ENCODE measurements at regions not wholly inside any gene's neighbourhood (a gene's known extent, or its start where the extent isn't known, plus 50 kb on each side); places are given as distances from the start of the nearest gene placed in this dataset.

GRCh38 chr16:85971902-85972638 is 73.1 kb downstream of the IRF8 start:
- no peak for DNase-seq (ENCODE audit: low read depth)

DNA sequence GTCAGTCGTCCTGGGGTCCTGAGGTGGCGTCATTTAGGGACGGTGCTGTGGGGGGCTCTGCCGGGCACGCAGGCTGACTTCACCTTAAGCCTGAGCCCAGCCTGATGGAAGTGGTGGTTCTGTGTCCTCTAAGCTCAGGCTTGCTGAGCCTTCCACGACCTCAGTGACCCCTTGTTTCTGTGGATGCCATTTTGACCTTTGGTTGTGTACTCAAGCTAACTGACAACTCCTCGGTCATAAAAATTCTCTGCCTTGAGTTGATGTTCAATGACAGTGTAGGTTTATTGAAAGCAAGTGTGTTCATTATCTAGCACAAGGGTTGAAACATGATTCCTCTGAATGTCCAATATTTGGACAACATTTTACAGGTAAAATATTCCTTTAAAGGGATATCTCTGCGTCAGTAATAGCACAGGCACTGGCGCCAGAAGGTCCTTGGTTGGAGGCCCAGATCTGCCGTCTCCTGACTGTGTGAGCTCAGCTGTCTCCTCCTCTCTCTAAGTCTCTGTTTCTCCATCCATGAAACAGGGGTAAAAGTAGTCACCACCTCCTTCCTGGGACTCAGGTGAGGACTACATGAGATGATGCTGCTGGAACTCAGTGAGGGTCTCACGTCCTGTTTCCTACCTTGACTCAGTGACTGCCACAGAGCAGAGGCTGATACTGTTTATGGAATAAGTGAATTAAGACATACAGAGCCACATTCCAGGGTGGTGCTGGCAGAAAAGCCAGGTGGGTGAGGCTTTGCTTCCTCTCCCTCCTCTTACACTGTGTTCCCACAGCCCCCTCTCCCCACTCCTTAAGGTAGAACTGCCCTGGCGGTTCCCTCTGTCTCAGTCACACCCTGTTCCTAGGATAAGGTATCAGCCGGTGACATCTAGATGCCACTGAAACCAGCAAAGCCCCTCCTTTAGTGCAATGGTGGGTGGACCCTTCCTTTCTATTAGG is 75.7 kb downstream of the IRF8 start:
- no peak for DNase-seq (ENCODE audit: low read depth)

DNA sequence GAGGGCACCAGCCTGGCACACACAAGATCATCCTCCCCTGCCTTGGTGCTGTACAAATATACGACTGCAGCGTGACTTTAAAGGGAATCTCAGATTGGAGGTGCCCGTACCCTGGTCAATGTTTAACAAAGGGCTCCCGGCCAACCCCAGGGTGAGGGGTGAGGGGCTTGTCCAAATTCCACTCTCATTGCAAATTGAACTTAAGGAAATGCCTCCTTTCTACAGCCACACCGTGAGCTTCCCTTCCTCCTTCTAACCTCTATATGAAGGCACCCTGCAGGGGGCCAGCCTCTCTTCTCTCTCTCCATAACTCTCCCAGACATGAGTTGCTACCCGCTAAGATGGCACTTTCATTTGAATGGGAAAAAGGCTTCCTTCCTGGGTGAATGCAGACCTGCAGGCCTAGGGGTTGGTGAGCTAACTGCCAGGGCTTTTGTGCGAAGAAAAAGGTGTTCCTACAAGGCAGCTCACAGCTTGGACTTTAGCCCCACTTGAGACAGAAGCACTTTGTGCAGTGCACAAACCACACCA is 76.6 kb downstream of the IRF8 start:
- DNase-seq (ENCODE audit: low read depth): no peak

DNA sequence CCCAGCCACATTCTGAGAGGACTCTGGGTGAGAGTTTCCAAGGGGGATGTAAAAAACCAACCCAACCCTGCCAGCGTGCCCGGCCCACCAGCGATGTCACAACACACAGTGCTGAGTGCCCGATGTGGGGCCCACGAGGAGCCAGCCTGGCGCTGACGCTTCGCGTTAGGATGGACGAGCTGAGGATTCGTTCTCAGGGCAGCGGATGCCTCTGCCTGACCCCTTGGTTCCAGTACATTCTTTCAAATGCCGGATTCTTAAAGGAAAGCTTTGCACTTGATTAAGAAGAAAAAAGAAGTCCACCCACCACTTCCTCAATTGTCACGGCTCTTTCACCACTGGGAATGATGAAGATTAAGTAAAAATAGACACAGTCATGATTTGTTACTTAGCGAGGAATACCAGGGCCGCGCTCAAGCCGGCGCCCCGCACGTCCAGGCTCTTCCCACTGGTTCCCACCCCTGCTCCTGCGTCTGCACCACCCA is 79.4 kb downstream of the IRF8 start:
- DNase-seq (ENCODE audit: low read depth): no peak

GRCh38 chr16:85978976-85979375 is 80.0 kb downstream of the IRF8 start:
- no peak for DNase-seq (ENCODE audit: low read depth)

DNA sequence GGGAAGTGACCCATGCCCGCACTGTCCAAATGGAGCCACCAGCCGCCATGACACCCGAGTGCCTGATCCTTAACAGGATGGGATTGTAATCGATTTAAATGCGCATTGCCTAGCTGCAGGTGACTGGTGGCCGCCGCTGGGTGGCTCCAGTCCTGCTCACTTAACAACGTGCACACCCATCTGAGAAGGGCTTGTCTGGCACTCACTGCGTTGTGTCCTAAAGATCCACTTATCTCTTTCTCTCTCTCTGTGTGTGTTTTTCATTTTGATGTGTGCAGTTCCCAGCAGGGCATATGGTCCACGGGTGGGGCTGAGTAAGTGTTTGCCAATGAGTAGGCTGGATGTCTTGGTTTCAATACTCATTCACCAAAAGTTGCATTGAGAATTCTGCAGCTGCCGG is 80.6 kb downstream of the IRF8 start:
- no peak for DNase-seq (ENCODE audit: low read depth)

DNA sequence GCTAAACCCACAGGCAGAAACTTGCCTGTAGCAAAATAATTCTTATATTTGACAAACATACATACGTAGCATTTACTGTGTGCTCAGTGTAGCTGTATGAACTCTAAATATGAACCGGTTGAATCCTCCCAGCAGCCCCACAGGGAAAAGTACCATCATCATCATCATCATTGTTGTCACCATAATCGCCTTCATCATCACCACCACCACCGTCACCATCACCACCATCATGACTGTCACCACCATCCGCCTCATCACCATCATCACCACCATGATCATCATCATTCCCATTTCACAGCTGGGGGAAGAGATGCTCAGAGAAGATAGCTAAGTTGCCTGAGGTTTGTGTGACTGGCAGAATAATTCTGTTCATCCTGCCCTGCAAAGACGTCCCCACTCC is 81.7 kb downstream of the IRF8 start:
- no peak for DNase-seq (ENCODE audit: low read depth)

- DNase-seq (ENCODE audit: low read depth): no peak
Measured at GRCh38 chr16:85981826-85982562, 83.0 kb downstream of the IRF8 start.

DNA sequence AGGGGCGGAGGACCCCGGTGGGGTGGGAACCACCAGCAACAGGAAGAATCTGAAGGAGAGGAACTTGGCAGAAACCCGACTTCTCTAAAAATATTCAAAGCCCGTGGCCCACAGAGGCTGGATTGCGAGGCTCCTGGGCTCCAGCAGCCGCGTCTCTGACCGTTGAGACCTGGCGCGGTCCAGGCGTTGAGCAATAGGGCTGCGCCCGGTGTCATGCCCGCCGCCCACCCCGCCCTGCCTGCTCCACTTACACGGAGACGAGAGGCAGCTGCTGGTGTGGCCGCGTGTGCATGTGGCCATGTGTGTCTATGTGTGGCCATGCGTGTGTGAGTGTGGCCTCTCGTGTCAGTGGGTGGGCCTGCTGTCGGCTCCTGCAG is 83.6 kb downstream of the IRF8 start:
- DNase-seq (ENCODE audit: low read depth): no peak

DNA sequence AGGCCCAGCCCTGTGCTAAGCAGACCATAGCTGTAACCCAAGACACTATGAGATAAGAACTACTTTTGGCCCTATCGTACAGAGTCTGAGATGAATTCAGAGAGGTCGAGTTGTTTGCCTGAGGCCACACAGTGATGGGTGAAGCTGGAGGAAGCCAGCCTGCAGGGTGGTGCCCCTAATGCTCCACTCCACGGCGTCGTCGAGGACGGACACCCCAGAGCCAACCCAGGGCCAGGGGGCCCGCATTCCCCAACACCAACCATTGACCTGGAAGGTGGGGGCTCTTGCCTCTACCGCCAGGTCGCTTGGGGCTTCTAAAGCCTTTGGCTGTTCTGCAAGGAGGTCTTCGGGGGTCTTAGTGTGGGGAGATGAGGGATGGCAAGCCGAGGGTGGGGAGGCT is 84.1 kb downstream of the IRF8 start:
- DNase-seq (ENCODE audit: low read depth): no peak

DNA sequence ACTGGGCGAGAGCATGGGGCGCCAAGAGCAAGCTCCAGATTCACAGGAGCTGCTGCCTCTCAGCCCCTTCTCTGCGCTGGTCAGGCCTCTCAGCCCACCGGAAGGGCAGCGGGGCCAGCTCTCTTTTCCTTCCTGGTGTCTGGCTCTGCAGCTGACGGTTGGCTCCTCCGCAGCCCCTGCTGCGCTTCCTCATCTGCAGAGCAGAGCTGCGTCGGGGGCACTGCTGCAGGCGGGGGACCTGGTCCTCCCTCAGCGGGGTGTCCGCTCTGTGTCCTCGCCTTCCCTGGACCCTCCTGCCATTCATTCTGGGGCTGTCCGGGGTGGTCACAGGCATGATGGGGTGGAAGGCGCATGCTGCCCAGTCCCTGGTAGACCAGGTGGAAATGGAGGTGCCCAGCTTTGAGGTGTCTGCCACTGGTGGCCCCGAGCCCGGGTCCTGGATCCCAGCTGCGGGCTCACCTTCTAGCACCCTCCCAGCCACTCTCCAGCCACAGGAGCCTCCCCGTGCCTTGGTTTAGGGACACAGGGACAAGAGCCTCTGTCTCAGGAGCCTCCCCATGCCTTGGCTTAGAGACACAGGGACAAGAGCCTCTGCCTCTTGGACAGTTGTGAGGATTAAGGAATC is 84.8 kb downstream of the IRF8 start:
- DNase-seq (ENCODE audit: low read depth): no peak

DNA sequence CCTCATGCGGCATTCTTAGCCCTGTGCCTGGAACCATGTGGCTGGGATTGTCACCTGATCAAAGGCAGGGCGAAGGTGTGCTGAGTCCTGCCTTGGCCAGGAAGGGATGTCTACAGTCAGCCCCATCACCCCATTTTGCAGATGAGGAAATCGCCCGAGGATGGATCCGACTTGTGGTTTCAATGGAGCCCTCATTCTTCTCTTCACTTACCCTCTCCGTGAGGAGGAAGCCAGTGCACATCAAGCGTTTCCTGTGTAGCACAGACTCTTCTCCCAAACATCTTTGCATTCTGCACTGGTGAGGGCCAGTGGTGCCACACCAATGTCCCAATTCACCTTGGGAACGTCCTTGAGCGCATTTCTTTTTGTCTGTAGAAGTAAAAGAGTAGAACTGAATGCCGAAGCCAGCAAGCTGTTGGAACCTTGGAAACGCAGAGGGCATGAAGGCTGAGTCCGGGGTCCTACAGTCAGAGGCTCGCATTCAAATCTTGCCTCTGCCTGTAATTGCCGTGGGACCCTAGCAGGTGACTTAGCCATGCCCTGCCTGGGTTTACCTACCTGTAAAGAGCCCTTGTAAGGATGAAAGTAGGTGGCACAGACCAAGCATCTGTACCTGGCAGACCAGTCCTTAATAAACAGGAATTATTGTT is 85.4 kb downstream of the IRF8 start:
- no peak for DNase-seq (ENCODE audit: low read depth)

GRCh38 chr16:85984947-85985451 is 86.0 kb downstream of the IRF8 start:
- DNase-seq (ENCODE audit: low read depth): no peak

GRCh38 chr16:85986931-85987749 is 88.2 kb downstream of the IRF8 start:
- DNase-seq (ENCODE audit: low read depth): no peak

GRCh38 chr16:85987750-85988078 is 88.8 kb downstream of the IRF8 start:
- DNase-seq (ENCODE audit: low read depth): no peak

GRCh38 chr16:85988306-85988705 is 89.3 kb downstream of the IRF8 start:
- DNase-seq (ENCODE audit: low read depth): no peak

- DNase-seq (ENCODE audit: low read depth): no peak
Measured at GRCh38 chr16:85988723-85989313, 89.9 kb downstream of the IRF8 start.

GRCh38 chr16:85989376-85989775 is 90.4 kb downstream of the IRF8 start:
- no peak for DNase-seq (ENCODE audit: low read depth)

- DNase-seq (ENCODE audit: low read depth): no peak
Measured at GRCh38 chr16:85989863-85990643, 91.1 kb downstream of the IRF8 start.

Measured in amniotic epithelial cell (primary cell).